OCI-LY7 (cell line): ENCODE measurements at regions not wholly inside any gene's neighbourhood (a gene's known extent, or its start where the extent isn't known, plus 50 kb on each side); places are given as distances from the start of the nearest gene placed in this dataset.
"Not testable (repeated sequence)": the region's sequence is repeated elsewhere in the genome, so short reads cannot be mapped to it uniquely, and the experiment has no call there.

Experiments
- BruUV-seq: library from RNA; stranded (reverse); fragments of 400-500 nt; replicated peaks from 2 replicates; lab custom pipeline; 2021; lab: Mats Ljungman, UMichigan
- CTCF ChIA-PET: fragments of 300-600 bp; sonication (Branson Sonifier 250); formaldehyde crosslinking; loops from one replicate; lab custom pipeline; 2022; ENCODE audit warnings: antibody characterized with exemption; ENCODE audit not compliant: unreplicated experiment; lab: Charles Lee
- POLR2A ChIA-PET: fragments of 300-600 bp; sonication (Branson Sonifier 250); formaldehyde crosslinking; loops from one replicate; lab custom pipeline; 2022; ENCODE audit warnings: antibody characterized with exemption; lab: Charles Lee
- DNase-seq: peaks from one replicate; pipeline ENCODE4 v3.0.0-alpha.2; 2015; ENCODE audit warnings: low spot score
- H2AFZ ChIP-seq: fragments of 200-600 bp; sonication (generic), shearing (Covaris generic); 2 replicates; pipeline ENCODE4 v1.6.1; 2014; ENCODE audit warnings: mild to moderate bottlenecking, antibody characterized with exemption, low read length, moderate library complexity
- H3K27ac ChIP-seq: fragments of 200-600 bp; sonication (generic); 2 replicates; pipeline ENCODE4 v1.5.1; 2014; ENCODE audit warnings: mixed run types, low read depth, mild to moderate bottlenecking, moderate library complexity, low read length, inconsistent platforms; ENCODE audit not compliant: poor library complexity, severe bottlenecking
- H3K36me3 ChIP-seq: fragments of 200-600 bp; sonication (generic); 2 replicates; pipeline ENCODE4 v1.6.1; 2014; ENCODE audit warnings: mild to moderate bottlenecking, antibody characterized with exemption, low read length, moderate library complexity, mixed read lengths; ENCODE audit not compliant: insufficient read depth
- H3K4me1 ChIP-seq: fragments of 200-600 bp; sonication (generic); 2 replicates; pipeline ENCODE4 v1.5.1; 2014; ENCODE audit warnings: mild to moderate bottlenecking, low read length; ENCODE audit not compliant: insufficient read depth, poor library complexity, severe bottlenecking
- H3K4me2 ChIP-seq: fragments of 200-600 bp; sonication (generic); 2 replicates; pipeline ENCODE4 v1.6.1; 2014; ENCODE audit warnings: mild to moderate bottlenecking, low read length
- H3K4me3 ChIP-seq: fragments of 200-600 bp; sonication (generic); 2 replicates; pipeline ENCODE4 v1.5.1; 2014; ENCODE audit warnings: mild to moderate bottlenecking, low read depth, low read length; ENCODE audit not compliant: poor library complexity, severe bottlenecking
- H3K79me2 ChIP-seq: fragments of 200-600 bp; sonication (generic); 2 replicates; pipeline ENCODE4 v1.6.1; 2016; ENCODE audit warnings: low read depth, mild to moderate bottlenecking, low read length, moderate library complexity, mixed read lengths; ENCODE audit not compliant: insufficient read depth
- H3K9me2 ChIP-seq: fragments of 200-600 bp; sonication (generic); 2 replicates; pipeline ENCODE4 v1.6.1; 2016; ENCODE audit warnings: mild to moderate bottlenecking, low read length, mixed read lengths; ENCODE audit not compliant: insufficient read depth
- H3K9me3 ChIP-seq: fragments of 200-600 bp; sonication (generic); 2 replicates; pipeline ENCODE4 v1.6.1; 2014; ENCODE audit warnings: mild to moderate bottlenecking, mixed run types, low read length, mixed read lengths
- H4K20me1 ChIP-seq: fragments of 200-600 bp; sonication (generic); 2 replicates; pipeline ENCODE4 v1.6.1; 2014; ENCODE audit warnings: mild to moderate bottlenecking, antibody characterized with exemption, low read length, moderate library complexity, mixed read lengths; ENCODE audit not compliant: insufficient read depth
- CTCF ChIP-seq: fragments of 200-600 bp; sonication (generic); conservative IDR thresholded peaks from 2 replicates; pipeline ENCODE4 v1.5.1; 2014; ENCODE audit warnings: mild to moderate bottlenecking, antibody characterized with exemption, low read length, moderate library complexity, mixed read lengths
- EZH2phosphoT487 ChIP-seq: fragments of 200-600 bp; sonication (generic); IDR thresholded peaks from 2 replicates; pipeline ENCODE4 v1.6.1; 2018; ENCODE audit warnings: low read depth, borderline replicate concordance, mild to moderate bottlenecking, mixed run types, antibody characterized with exemption, low read length, moderate library complexity, mixed read lengths
- intact Hi-C: fragments of 100-400 bp; cut with micrococcal nuclease; formaldehyde crosslinking; loops from one replicate; pipeline ENCODE4 v1.10.0; 2022; ENCODE audit not compliant: unreplicated experiment

DNA sequence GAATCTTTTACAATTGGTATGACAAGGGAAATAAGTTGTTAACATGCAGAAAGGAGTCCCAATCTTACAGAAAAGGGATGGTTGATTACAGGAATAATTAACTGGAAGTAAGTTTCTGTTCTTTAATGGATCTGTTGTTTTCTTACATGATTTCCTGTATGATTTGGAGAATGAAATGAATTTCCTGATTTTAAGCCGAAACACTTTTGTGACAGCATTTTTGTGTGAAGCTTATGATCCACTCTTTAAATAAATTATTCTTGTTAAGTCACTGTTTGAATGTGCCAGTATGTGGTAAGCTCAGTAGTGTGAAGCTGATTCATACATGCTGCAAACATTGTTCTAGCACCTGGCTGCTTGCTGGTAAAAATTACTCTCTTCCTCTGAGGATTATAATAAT lies 516.2 kb downstream of the DCDC2C start:
- DNase-seq: no peak
- CTCF ChIA-PET: no interaction called here
- intact Hi-C loops: loop anchor here (10.0 kb wide), 1 partner anchor 125 kb away; no protein-coding TSS in a partner anchor
- no peak overlapping the region for H3K4me3 ChIP-seq
- H3K36me3 ChIP-seq: no peaks in the 10 kb centered on the region
- TF ChIP-seq EZH2phosphoT487: no peak
- H2AFZ ChIP-seq: no peak overlapping the region
- H3K79me2 ChIP-seq: no peaks in the 10 kb centered on the region
- no peaks in the 10 kb centered on the region for H3K4me1 ChIP-seq
- no peak overlapping the region for H3K4me2 ChIP-seq
- H4K20me1 ChIP-seq: no peaks in the 10 kb centered on the region
- POLR2A ChIA-PET: interaction anchor here (0.6 to 3.3 kb wide), 3 partner anchors 13 to 1622 kb away, joined by 3 to 11 read pairs (median 3); no protein-coding TSS in a partner anchor
- no peak overlapping the region for H3K27ac ChIP-seq
- BruUV-seq: no TSS peak
- H3K9me3 ChIP-seq: no peaks in the 10 kb centered on the region
- no peaks in the 10 kb centered on the region for H3K9me2 ChIP-seq

- H3K79me2 ChIP-seq: no peaks in the 10 kb centered on the region
- H3K4me1 ChIP-seq: no peaks in the 10 kb centered on the region
- H3K27ac ChIP-seq: no peak overlapping the region
- no peaks in the 10 kb centered on the region for H3K9me3 ChIP-seq
- H4K20me1 ChIP-seq: no peaks in the 10 kb centered on the region
- H2AFZ ChIP-seq: no peak overlapping the region
- no peak overlapping the region for H3K4me2 ChIP-seq
- H3K9me2 ChIP-seq: no peaks in the 10 kb centered on the region
- no peak overlapping the region for H3K4me3 ChIP-seq
- ChIA-PET POLR2A (no interaction called here), CTCF (no interaction called here)
- no peak for DNase-seq
- BruUV-seq: no TSS peak
- intact Hi-C loops: no loop called here
- no peak for TF ChIP-seq EZH2phosphoT487
- no peaks in the 10 kb centered on the region for H3K36me3 ChIP-seq
Measured at GRCh38 chr2:4221434-4221833, 518.1 kb downstream of the DCDC2C start.

DNA sequence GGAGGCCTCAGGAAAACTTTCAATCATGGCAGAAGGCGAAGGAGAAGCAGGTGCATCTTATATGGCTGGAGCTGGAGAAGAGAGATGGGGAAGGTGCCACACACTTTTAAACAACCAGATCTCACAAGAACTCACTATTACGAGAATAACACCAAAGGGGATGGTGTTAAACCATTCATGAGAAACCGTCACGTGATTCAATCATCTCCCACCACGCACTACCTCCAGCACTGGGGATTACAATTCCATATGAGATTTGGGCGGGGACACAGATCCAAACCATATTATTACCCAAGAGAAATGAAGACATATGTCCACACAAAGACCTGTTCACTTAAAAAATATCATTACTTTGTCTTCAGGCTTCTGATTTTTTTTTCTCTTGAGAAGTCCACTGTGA lies 518.5 kb downstream of the DCDC2C start:
- Histone ChIP-seq H3K36me3 (no peaks in the 10 kb centered on the region), H2AFZ (no peak overlapping the region), H3K4me2 (no peak overlapping the region), H3K27ac (no peak overlapping the region), H3K4me1 (no peaks in the 10 kb centered on the region), H3K9me3 (no peaks in the 10 kb centered on the region), H3K9me2 (no peaks in the 10 kb centered on the region), H3K4me3 (no peak overlapping the region), H3K79me2 (no peaks in the 10 kb centered on the region), H4K20me1 (no peaks in the 10 kb centered on the region)
- DNase-seq: no peak
- ChIA-PET CTCF (no interaction called here), POLR2A (no interaction called here)
- no TSS peak for BruUV-seq
- TF ChIP-seq CTCF: no peak
- no peak for TF ChIP-seq EZH2phosphoT487
- intact Hi-C loops: no loop called here

- intact Hi-C loops, H3K27ac ChIP-seq, H3K4me1 ChIP-seq, H4K20me1 ChIP-seq, H3K9me3 ChIP-seq, DNase-seq, H3K4me2 ChIP-seq, POLR2A ChIA-PET, H2AFZ ChIP-seq, H3K4me3 ChIP-seq, H3K36me3 ChIP-seq, H3K9me2 ChIP-seq, BruUV-seq, H3K79me2 ChIP-seq, CTCF ChIA-PET: not testable (repeated sequence)
Measured at GRCh38 chr2:4244422-4244821, 541.0 kb downstream of the DCDC2C start.
